Ishikawa (cell line): ENCODE measurements at regions not wholly inside any gene's neighbourhood (a gene's known extent, or its start where the extent isn't known, plus 50 kb on each side); places are given as distances from the start of the nearest gene placed in this dataset.

ENCODE experiments used
- CEBPB ChIP-seq: IDR thresholded peaks from 2 replicates; pipeline ENCODE4 v1.6.1; 2012
- CREB1 ChIP-seq: IDR thresholded peaks from 2 replicates; pipeline ENCODE4 v1.6.1; 2012; ENCODE audit warnings: low read depth
- EGR1 ChIP-seq: IDR thresholded peaks from 2 replicates; pipeline ENCODE4 v1.6.1; 2012
- EP300 ChIP-seq: IDR thresholded peaks from 2 replicates; pipeline ENCODE4 v1.6.1; 2012; ENCODE audit warnings: borderline replicate concordance
- FOXM1 ChIP-seq: IDR thresholded peaks from 2 replicates; pipeline ENCODE4 v1.6.1; 2012; ENCODE audit warnings: low read depth, borderline replicate concordance
- NFIC ChIP-seq: IDR thresholded peaks from 2 replicates; pipeline ENCODE4 v1.6.1; 2012
- RAD21 ChIP-seq: IDR thresholded peaks from 2 replicates; pipeline ENCODE4 v1.6.1; 2012; ENCODE audit warnings: low read depth
- TAF1 ChIP-seq: IDR thresholded peaks from 2 replicates; pipeline ENCODE4 v1.6.1; 2012; ENCODE audit warnings: low read depth, mild to moderate bottlenecking
- TCF12 ChIP-seq: IDR thresholded peaks from 2 replicates; pipeline ENCODE4 v1.6.1; 2012; ENCODE audit warnings: low read depth
- TEAD4 ChIP-seq: IDR thresholded peaks from 2 replicates; pipeline ENCODE4 v1.6.1; 2012
- YY1 ChIP-seq: IDR thresholded peaks from 2 replicates; pipeline ENCODE4 v1.6.1; 2012; ENCODE audit warnings: low read depth
- ZBTB7A ChIP-seq: IDR thresholded peaks from 2 replicates; pipeline ENCODE4 v1.6.1; 2012; ENCODE audit warnings: low read depth
- TF ChIP-seq, protein P1 (sequence below): IDR thresholded peaks from 2 replicates; pipeline ENCODE4 v1.6.1; 2012
- TF ChIP-seq, protein P2 (sequence below): IDR thresholded peaks from 2 replicates; pipeline ENCODE4 v1.6.1; 2012
- TF ChIP-seq, protein P3 (sequence below): IDR thresholded peaks from 2 replicates; pipeline ENCODE4 v1.6.1; 2012; ENCODE audit warnings: low read depth, mild to moderate bottlenecking

- TF ChIP-seq TEAD4 = no peak
- TF ChIP-seq CREB1 = no peak
- TF ChIP-seq TCF12 = no peak
- TF ChIP-seq ZBTB7A = no peak
- no peak for TF ChIP-seq TAF1
Measured at GRCh38 chr13:55410398-55411330, 1730.1 kb upstream of the PRR20A start.

- TF ChIP-seq TEAD4 (no peak), CREB1 (no peak), FOXM1 (no peak), YY1 (no peak), TCF12 (no peak), ZBTB7A (no peak), CEBPB (no peak), RAD21 (no peak), EGR1 (no peak), NFIC (no peak), EP300 (no peak), TAF1 (no peak)
- TF ChIP-seq, protein P1, sequence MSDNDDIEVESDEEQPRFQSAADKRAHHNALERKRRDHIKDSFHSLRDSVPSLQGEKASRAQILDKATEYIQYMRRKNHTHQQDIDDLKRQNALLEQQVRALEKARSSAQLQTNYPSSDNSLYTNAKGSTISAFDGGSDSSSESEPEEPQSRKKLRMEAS = no peak
- TF ChIP-seq, protein P2, sequence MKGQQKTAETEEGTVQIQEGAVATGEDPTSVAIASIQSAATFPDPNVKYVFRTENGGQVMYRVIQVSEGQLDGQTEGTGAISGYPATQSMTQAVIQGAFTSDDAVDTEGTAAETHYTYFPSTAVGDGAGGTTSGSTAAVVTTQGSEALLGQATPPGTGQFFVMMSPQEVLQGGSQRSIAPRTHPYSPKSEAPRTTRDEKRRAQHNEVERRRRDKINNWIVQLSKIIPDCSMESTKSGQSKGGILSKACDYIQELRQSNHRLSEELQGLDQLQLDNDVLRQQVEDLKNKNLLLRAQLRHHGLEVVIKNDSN = no peak
- TF ChIP-seq, protein P3, sequence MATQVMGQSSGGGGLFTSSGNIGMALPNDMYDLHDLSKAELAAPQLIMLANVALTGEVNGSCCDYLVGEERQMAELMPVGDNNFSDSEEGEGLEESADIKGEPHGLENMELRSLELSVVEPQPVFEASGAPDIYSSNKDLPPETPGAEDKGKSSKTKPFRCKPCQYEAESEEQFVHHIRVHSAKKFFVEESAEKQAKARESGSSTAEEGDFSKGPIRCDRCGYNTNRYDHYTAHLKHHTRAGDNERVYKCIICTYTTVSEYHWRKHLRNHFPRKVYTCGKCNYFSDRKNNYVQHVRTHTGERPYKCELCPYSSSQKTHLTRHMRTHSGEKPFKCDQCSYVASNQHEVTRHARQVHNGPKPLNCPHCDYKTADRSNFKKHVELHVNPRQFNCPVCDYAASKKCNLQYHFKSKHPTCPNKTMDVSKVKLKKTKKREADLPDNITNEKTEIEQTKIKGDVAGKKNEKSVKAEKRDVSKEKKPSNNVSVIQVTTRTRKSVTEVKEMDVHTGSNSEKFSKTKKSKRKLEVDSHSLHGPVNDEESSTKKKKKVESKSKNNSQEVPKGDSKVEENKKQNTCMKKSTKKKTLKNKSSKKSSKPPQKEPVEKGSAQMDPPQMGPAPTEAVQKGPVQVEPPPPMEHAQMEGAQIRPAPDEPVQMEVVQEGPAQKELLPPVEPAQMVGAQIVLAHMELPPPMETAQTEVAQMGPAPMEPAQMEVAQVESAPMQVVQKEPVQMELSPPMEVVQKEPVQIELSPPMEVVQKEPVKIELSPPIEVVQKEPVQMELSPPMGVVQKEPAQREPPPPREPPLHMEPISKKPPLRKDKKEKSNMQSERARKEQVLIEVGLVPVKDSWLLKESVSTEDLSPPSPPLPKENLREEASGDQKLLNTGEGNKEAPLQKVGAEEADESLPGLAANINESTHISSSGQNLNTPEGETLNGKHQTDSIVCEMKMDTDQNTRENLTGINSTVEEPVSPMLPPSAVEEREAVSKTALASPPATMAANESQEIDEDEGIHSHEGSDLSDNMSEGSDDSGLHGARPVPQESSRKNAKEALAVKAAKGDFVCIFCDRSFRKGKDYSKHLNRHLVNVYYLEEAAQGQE = no peak
Measured at GRCh38 chr13:55418095-55418494, 1722.6 kb upstream of the PRR20A start.

- no peak for TF ChIP-seq EP300
- no peak for TF ChIP-seq EGR1
- no peak for TF ChIP-seq NFIC
- TF ChIP-seq ZBTB7A = no peak
- TF ChIP-seq CREB1 = no peak
- no peak for TF ChIP-seq FOXM1
- no peak for TF ChIP-seq RAD21
- TF ChIP-seq, protein P1 = no peak
- TF ChIP-seq, protein P2 = no peak
- TF ChIP-seq, protein P3 = no peak
- no peak for TF ChIP-seq TEAD4
- no peak for TF ChIP-seq CEBPB
- no peak for TF ChIP-seq YY1
- TF ChIP-seq TAF1 = no peak
- no peak for TF ChIP-seq TCF12
Measured at GRCh38 chr13:55432814-55433213, 1707.9 kb upstream of the PRR20A start.

DNA sequence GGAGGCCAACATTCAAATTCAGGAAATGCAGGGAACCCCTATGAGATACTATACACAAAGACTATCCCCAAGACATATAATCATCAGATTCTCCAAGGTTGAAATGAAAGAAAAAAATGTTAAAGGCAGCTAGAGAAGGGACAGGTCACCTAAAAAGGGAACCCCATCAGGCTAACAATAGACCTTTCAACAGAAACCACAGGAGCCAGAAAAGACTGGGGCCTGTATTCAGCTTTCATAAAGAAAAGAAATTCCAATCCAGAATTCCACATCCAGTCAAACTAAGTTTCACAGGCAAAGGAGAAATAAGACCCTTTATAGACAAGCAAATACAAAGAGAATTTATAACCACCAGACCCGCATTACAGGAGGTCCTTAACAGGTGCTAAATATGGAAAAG is 1703.6 kb upstream of the PRR20A start:
- TF ChIP-seq NFIC (no peak), EGR1 (no peak), TEAD4 (no peak), TCF12 (no peak)
- TF ChIP-seq, protein P1 = no peak
- TF ChIP-seq, protein P3 = no peak
